PFSK-1 (cell line): ENCODE measurements at regions not wholly inside any gene's neighbourhood (a gene's known extent, or its start where the extent isn't known, plus 50 kb on each side); places are given as distances from the start of the nearest gene placed in this dataset.

Experiments
- FOXP2 ChIP-seq: optimal IDR thresholded peaks from 2 replicates; pipeline ENCODE3; 2011; ENCODE audit warnings: borderline replicate concordance, control low read depth, inconsistent platforms; ENCODE audit not compliant: insufficient read depth; ENCODE audit errors: extremely low read length, extremely low read depth
- TAF1 ChIP-seq: IDR thresholded peaks from 2 replicates; pipeline ENCODE4 v1.6.1; 2012; ENCODE audit warnings: low read length, control low read depth, borderline replicate concordance; ENCODE audit not compliant: insufficient read depth

GRCh38 chr1:71285529-71285928, 204.7 kb upstream of the ZRANB2 start:
- no peak for TF ChIP-seq FOXP2
- no peak for TF ChIP-seq TAF1
